ENCODE measurements at regions not wholly inside any gene's neighbourhood (a gene's known extent, or its start where the extent isn't known, plus 50 kb on each side); places are given as distances from the start of the nearest gene placed in this dataset.

GRCh38 chr6:164114651-164115050, 700.1 kb downstream of the QKI start:
- no peaks in the 10 kb centered on the region for H3K27me3 ChIP-seq (ENCODE audit: control insufficient read depth, extremely low read depth, insufficient read depth, low read length)
- H3K9me1 ChIP-seq (ENCODE audit: control insufficient read depth, extremely low read depth, insufficient read depth, low read length) = no peaks in the 10 kb centered on the region
- no peak overlapping the region for H3K4me2 ChIP-seq (ENCODE audit: control insufficient read depth, extremely low read depth, insufficient read depth, low read depth, low read length)
- no peak overlapping the region for H3K27ac ChIP-seq (ENCODE audit: control insufficient read depth, insufficient read depth, low read length)
- no peaks in the 10 kb centered on the region for H3K4me1 ChIP-seq (ENCODE audit: control insufficient read depth, extremely low read depth, insufficient read depth, low read length)
- DNase-seq (ENCODE audit: low read depth, low spot score) (no peak), FAIRE-seq (no peak)
- TF ChIP-seq EZH2 (IDR thresholded peaks at IDR 0.05; ENCODE audit: low read length) (no peak), CTCF (optimal IDR thresholded peaks at IDR 0.05 in 1 of 3, IDR thresholded peaks at IDR 0.05 in 1 of 3, conservative IDR thresholded peaks at IDR 0.05 in 1 of 3; ENCODE audit: extremely low read depth in 1 of 3, insufficient read depth in 2 of 3, low read length in 3 of 3) (no peak)
- H3K36me3 ChIP-seq (ENCODE audit: control insufficient read depth in 2 of 2, extremely low read depth in 1 of 2, insufficient read depth in 2 of 2, low read length in 2 of 2) = no peaks in the 10 kb centered on the region
- no peaks in the 10 kb centered on the region for H4K20me1 ChIP-seq (ENCODE audit: control insufficient read depth, extremely low read depth, insufficient read depth, low read length)
- no peaks in the 10 kb centered on the region for H3K79me2 ChIP-seq (ENCODE audit: control insufficient read depth, insufficient read depth, low read length)
- no peak overlapping the region for H2AFZ ChIP-seq (ENCODE audit: control insufficient read depth, low read length)
- dilution Hi-C loops (cut with MboI; ENCODE audit: extremely low pct_ligation_motif_present, low sequenced_read_pairs) = no loop called here
- no peak overlapping the region for H3K9ac ChIP-seq (ENCODE audit: control insufficient read depth, extremely low read depth, insufficient read depth, low read length)
- no peak overlapping the region for H3K4me3 ChIP-seq (ENCODE audit: control insufficient read depth in 2 of 3, extremely low read depth in 1 of 3, insufficient read depth in 2 of 3, low read depth in 1 of 3, low read length in 3 of 3)
- peaks cover 2% of the 10 kb centered on the region for H3K9me3 ChIP-seq (ENCODE audit: control insufficient read depth, low read depth, low read length)

GRCh38 chr6:164114051-164114450, 699.5 kb downstream of the QKI start:
- H3K36me3 ChIP-seq (ENCODE audit: control insufficient read depth in 2 of 2, extremely low read depth in 1 of 2, insufficient read depth in 2 of 2, low read length in 2 of 2) = no peaks in the 10 kb centered on the region
- H3K79me2 ChIP-seq (ENCODE audit: control insufficient read depth, insufficient read depth, low read length) = no peaks in the 10 kb centered on the region
- no peak overlapping the region for H2AFZ ChIP-seq (ENCODE audit: control insufficient read depth, low read length)
- H3K4me2 ChIP-seq (ENCODE audit: control insufficient read depth, extremely low read depth, insufficient read depth, low read depth, low read length) = no peak overlapping the region
- no peaks in the 10 kb centered on the region for H3K9me1 ChIP-seq (ENCODE audit: control insufficient read depth, extremely low read depth, insufficient read depth, low read length)
- no peak overlapping the region for H3K4me3 ChIP-seq (ENCODE audit: control insufficient read depth in 2 of 3, extremely low read depth in 1 of 3, insufficient read depth in 2 of 3, low read depth in 1 of 3, low read length in 3 of 3)
- H3K9me3 ChIP-seq (ENCODE audit: control insufficient read depth, low read depth, low read length) = peaks cover 2% of the 10 kb centered on the region
- dilution Hi-C loops (cut with MboI; ENCODE audit: extremely low pct_ligation_motif_present, low sequenced_read_pairs) = no loop called here
- DNase-seq (ENCODE audit: low read depth, low spot score) (no peak), FAIRE-seq (no peak)
- H3K9ac ChIP-seq (ENCODE audit: control insufficient read depth, extremely low read depth, insufficient read depth, low read length) = no peak overlapping the region
- no peak for TF ChIP-seq EZH2 (IDR thresholded peaks at IDR 0.05; ENCODE audit: low read length)
- no peak for TF ChIP-seq CTCF (optimal IDR thresholded peaks at IDR 0.05 in 1 of 3, IDR thresholded peaks at IDR 0.05 in 1 of 3, conservative IDR thresholded peaks at IDR 0.05 in 1 of 3; ENCODE audit: extremely low read depth in 1 of 3, insufficient read depth in 2 of 3, low read length in 3 of 3)
- H3K27ac ChIP-seq (ENCODE audit: control insufficient read depth, insufficient read depth, low read length) = no peak overlapping the region
- H3K27me3 ChIP-seq (ENCODE audit: control insufficient read depth, extremely low read depth, insufficient read depth, low read length) = no peaks in the 10 kb centered on the region
- peaks cover 3% of the 10 kb centered on the region for H3K4me1 ChIP-seq (ENCODE audit: control insufficient read depth, extremely low read depth, insufficient read depth, low read length)
- no peaks in the 10 kb centered on the region for H4K20me1 ChIP-seq (ENCODE audit: control insufficient read depth, extremely low read depth, insufficient read depth, low read length)

Measured in keratinocyte (primary cell).